ENCODE measurements at regions not wholly inside any gene's neighbourhood (a gene's known extent, or its start where the extent isn't known, plus 50 kb on each side); places are given as distances from the start of the nearest gene placed in this dataset.
A peak's percentile ranks its signal among the peaks of the same experiment; 100 is the strongest.

DNA sequence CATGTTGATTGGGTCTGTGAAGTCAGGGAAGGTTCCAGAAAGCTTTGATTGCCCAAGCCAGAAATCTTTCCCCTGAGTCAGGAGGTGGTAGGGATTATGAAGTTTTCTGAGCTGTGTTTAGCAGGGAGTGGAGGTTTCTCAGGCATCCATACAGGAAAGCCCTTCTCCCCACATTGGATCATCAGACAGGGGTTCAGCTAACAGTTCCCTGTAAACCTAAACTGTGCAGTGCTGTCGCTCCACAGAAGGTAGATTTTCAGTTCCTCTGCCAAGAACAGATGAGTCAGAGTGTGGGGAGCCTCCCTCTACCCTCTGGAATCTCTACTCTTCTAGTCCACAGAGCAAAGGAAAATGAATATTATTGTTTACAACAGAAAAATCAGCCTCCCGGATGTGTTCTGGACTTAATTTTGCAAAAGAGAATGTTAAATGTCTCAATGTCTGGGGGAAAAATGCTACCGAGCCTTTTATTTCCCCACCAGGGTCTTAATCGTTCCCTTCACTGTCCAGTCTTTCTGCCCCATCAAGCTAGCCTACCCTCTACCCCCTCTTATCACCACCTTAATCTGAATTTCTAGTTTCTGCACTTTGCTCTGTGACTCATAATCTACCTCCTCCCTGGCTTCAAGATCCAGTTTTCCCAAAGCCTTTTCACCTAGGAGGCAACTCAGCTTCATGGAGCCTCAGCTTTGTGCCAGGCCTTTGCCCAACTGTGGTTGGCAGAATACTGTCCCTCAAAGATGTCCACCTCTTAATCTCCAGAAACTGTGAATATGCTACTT is 355.6 kb downstream of the PRDM2 start:
- DNase-seq: no peak

DNA sequence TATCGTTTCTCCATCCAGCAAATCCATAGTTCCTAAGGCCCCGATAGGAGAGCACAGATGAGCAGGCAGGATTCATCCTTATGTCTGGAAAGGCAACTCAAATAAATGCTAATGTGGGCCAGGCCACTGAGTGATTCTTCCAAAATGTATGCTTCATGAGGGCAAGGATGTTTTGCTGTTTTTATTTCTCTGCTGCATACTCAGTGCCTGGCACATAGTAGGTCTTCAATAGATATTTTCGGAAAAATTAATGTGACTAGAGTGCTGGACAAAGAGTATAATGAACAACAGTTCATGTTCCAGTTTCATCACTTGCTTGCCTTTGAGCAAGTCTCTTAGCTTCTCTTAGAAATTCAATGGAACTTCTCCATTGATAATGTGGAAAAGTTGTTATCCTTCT is 357.7 kb downstream of the PRDM2 start:
- DNase-seq: no peak

DNA sequence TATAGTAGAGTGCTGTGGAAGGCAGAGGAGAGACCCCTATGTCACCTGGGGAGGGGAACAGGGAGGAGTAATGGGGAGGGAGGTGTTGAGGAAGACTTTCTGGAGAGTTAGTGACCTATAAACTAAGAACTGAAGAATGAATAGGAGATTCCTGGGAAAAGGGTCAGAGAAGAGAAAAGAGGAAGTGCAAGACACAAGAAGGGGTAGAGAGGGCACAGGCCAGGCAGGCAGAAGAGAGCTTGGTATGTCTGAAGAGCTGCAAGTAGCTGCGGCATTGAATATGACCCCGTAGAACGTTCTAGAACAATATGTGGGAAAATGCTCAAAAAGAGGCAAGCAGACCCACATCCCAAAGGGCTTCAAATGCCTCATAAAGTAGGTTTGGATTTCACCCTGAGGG is 361.2 kb downstream of the PRDM2 start:
- DNase-seq: no peak

DNA sequence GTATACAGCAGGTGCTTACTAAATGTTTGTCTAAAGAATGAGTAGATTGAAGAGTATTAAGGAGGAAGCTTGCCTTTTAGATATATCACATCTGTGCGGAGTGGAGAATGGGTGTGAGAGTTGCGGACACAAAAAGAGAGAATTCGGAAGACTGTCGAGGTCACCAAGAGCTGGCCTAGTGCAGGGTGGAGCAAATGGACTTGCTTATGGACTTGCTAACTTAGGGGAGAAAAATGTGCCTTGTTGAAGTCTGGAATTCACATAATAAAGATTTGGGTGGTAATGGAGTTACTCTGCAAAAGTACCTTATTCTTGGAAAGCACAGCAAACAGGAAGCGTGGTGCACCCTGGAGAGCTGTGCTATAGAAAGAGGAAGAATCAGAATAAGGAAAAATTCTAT is 361.7 kb downstream of the PRDM2 start:
- no peak for DNase-seq

DNA sequence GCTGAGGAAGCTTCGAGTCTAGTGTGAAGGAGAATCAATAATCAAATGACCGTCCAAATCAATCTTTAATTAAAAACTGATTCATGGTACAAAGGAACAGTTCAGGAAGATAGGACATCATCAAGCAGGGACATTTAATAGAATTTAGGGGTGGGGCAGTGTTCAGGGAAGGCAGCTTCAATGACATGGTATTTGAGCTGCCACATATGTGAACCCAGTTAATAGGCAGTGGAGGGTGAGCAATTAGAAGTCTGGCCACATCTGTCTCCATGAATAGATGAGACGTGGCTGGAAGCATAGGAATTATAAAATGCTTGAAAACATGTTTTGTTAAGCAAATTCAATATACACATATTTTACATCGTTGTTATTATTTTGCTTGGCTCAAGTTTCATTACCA is 362.7 kb downstream of the PRDM2 start:
- DNase-seq: no peak

DNA sequence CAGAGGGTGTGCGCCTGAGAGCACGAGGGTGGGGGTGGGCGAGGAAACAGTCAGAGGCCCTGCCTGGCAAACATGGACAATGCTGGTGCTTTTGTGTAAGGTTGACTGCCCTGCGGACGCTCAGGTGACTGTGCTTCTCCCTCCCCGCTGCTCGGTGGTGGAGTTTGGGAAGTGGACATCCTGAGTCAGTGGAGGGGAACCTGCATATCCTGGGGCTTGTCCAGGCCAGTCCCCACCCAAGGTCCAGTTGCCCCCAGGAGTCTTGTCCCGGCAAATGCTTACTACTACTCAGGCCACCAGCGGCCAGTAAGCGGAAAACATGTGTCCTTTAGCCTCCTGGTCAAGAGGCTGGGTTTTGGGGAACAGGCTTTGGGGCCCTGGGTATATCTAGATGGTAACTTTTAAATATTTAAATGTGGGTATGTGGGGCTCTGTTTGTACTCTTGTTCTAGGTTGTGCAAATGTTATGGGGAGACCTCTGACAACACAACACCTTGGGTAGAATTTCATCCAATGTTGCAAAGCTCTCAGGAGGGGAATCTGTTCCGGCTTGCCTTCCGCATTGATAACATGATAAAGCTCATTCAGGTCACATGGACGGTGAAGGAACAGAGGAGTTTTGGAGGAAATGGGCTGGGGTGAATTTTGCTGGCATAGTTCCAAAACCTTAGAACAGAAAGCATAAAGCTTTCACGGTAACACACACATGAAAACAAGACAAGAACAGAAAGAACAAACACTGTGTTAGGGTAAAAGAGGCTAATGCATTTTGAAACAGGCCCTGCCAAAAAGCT is 364.9 kb downstream of the PRDM2 start:
- DNase-seq: no peak

DNA sequence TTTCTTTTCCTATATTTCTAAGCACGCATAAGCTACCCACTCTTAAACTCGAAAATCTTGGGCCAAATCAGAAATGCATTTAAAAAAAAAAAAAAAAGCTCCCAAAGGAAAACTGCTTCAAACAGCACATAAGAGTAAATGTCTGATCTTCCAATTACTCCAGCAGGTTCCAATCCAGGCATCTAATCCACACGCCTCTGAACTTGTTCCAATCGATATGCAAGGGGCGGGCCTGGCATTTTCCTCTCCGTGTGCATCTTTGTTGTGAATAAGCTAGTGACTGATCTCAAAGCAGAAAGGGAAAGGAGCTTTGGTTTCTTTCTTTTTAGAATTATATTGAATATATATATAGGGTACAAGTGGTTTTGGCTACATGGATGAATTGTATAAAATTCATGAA is 365.5 kb downstream of the PRDM2 start:
- DNase-seq: no peak

DNA sequence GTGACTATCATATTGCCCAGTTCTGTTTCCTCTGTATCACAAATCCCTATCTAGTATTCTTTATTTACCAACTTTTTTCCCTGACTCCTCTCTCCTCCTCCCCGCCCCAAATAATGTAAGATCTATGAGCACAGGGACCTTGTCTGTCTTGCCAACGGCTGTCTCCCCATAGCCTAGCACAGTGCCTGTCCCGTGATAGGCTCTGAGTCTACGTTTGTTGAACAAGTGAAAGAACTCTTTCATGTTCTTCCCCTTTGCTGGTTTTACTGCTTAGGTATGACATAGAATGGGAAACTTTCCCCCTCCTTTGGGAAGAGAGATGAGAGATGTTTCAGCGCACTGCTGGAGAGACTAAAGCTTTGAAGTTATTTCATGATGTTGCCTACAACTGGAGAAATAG is 367.0 kb downstream of the PRDM2 start:
- DNase-seq: no peak

DNA sequence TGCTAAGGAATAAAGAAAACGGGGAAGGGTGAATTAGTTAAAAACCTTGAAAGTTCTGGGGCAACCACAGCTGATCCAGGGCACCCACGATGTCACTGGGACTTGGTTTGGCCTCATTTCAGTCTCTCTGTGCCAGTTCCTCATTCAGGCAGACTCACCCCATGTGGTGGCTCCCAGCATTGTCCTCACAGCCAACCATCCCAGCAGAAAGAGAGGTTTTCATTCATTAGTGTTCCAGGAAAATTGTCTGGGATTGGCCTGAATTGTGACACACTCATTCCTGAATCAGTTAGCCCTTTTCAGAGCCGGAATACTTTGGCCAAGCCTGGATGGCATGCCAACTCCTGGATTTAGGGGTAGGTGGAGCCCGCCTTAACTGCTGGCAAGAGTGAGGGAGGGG is 367.7 kb downstream of the PRDM2 start:
- DNase-seq: no peak

DNA sequence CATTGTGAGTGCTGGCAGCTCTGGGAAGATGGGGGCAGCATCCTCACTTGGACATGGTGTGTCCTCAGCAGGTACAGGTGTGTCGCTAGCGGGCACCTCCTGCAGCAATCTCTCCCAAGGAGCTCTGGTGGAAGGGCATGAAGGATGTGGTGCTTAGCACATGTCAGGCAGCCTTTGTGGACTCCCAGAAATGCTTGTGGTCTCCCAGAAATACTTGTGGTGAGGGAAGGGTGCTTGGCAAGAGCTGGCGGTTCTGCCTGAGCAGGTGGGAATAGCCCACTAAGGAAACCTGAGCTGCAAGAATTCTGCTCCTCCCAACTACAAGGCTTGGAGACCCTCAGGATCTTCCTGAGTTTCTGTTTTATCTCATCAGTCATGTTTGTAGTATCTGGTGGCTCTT is 371.6 kb downstream of the PRDM2 start:
- DNase-seq: no peak

DNA sequence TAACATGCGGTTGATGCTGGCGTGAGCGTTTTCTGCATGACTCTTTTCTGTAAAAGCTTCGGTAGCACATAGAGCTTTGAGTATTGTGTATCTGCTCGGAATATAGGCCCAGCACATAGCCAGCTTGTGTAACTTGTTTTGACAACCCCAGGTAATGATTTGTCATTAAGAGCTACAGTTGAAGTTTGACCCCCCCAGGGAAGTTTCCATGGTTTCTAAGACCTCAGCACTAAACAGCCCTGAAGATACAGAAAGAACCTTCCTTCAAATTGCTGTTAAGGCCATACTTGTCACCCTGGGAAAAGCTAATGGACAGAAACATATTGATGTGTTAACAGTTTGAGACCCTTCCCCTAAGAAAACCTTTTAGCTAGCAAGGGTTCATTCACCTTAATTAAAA is 380.7 kb downstream of the PRDM2 start:
- no peak for DNase-seq

DNA sequence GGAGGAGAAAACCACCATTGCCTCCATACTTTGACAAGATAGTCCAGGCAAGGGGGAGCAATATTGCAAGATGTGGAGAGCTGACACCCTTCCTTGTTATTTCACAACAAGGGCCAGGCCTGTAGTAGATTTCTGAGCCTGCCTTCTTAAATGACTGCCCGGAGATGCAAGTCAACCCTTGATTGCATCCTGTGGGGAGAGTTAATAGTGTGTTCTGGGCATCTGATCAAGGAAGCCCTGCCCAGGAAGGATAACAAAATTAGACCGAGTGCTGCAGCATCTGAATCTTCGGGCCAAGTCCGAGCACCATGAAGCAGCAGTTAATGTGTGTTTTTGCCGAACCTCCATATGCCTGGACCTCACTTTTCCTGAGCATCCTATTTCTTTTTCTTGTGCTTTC is 382.3 kb downstream of the PRDM2 start:
- DNase-seq: no peak

DNA sequence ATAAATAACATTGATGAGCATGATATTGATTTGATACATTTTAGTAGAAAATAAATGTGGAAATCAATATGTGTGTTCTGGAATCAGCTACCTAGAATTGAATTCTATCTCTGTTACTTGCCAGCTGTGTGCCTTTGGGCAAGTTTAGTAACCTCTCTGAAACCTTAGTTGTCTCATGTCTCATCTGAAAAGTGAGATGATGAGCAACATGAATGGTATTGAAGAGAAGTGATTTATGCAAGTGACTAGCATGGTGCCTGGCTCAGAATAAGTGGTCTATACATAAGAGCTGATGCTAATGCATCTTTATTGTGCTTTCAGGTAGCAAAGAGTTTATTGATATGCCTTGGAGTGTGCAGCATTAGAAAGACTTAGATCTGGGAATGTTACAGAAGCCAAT is 383.3 kb downstream of the PRDM2 start:
- no peak for DNase-seq

DNA sequence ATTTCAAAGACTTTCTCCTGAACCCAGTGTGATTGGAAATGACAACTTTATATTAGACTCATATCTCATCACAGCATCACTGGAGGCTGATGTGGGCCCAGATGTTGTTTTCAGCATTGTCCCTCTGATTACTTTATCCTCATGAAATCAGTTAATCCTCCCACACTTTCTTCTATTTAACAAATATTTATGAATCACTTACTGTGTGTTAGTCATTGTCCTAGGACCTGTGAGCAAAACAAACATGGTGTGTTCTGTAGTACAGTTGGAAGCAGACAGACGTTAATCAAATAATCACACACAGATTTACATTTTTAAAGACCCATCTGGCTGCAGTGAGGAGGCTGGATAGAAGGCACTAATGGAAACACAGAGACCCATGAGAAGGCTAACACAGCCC is 383.7 kb downstream of the PRDM2 start:
- DNase-seq: no peak

DNA sequence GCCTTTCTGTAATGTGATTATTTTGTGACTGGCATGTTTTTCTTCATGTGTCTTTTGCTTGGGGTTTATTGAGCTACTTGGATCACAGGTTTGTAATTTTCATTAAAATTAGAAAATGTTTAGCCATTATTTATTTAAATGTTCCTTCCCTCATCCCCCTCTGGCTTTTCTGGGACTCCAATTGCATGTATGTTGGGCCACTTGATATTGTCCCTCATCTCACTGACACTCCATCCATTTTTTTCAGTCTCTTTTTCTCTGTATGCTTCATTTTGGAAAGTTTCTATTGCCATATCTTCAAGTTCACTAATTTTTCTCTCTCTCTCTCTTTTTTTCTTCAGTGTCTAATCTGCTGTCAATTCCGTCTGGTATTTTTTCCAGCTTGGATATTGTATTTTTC is 390.1 kb downstream of the PRDM2 start:
- DNase-seq: no peak

DNA sequence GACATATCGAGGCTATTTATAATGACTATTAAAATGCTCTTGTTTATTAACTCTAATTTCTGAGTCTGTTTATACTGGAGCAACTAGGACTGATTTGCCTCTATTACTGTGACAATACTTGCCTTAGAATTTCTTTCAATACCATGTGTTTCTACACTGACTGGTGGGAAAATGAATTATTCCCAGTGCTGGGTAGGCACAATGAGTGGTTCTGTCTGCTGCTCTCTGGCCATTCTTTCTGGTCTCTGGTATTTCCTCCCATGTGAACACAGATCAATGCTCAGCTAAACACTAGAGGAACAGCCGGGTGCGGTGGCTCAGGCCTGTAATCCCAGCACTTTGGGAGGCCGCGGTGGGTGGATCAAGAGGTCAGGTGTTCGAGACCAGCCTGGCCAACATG is 390.5 kb downstream of the PRDM2 start:
- no peak for DNase-seq

DNA sequence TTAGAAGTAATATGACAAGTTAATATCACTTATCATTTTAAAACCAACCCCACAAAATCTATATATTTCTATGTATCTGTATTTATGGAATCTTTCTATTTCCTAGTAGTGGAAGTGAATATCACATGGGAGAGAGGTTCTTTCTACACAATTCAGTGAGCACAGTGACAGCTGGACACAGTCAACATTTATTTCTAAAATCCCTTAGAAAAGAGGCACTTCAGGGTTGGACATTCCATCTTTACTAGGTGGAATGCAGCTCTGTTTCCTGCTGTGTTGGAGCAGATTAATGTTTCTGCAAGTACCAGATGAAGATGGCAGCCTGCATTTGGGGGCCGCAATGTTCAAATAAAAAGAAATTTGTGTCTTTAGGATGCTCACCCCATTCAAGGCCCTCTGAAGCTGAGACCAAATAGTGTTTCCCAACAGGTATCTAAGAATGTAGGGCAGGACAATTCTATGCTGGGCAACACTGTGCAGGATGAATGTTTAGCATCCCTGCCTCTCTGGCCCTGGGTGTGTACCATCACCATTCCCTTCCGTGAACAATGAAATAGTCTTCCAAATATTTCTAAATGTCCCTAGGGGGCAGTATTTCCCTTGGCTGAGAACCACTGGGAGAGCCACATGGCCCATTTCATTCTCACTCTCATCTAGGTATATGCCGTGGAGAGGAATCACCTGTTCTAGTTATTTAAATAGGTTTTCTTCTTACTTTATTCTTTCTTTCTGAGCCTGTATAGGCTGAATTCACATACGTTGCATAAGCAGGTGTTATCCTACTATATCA is 394.8 kb downstream of the PRDM2 start:
- peak in 1 of 2 experiments; percentile 3 for DNase-seq

DNA sequence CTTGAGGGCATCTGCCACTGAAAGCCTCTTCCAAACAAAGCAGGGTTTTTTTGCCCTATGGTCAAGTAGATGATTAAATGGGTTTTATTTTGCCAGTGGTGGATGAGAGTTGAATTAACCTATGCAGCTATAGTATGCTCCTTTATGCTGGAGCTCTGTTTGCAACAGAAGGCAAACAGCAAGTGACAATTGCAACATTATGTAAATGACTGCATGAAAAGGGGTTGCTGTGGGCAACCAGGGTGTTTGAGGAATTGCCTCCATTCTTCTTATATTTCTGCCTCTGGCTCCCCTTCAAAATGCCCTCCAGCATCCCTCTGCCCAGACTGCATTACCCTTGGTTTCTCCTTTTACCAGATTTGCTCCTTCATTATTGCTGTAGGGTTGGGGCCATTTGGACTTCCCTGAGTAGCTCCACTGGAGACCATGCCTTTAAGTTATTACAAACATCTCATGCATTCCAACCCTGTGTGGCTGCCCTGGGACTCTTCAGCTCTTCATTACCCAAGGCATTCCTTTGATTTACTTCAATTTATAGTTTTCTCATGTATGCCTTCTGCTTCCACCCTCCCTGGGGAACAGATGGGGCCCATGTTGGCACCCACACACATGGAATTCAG is 398.4 kb downstream of the PRDM2 start:
- no peak for DNase-seq

DNA sequence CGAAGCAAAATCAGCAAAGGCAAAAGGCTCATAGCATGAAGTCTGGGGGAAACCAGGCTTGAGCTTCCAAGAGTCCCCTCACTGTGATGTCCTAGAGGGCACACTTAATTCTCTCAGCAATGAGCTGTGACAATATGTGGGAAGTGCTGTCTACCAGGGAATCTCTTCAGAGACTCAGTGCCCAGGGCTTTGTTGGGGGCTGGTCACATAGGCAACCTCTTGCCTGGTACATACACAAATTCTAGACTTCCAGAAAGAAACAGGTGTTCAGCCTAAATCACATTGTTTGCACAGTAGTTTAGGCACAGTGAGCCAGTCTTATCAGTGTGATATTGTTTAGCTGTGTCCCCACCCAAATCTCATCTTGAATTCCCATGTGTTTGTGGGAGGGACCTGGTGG is 400.5 kb downstream of the PRDM2 start:
- no peak for DNase-seq

DNA sequence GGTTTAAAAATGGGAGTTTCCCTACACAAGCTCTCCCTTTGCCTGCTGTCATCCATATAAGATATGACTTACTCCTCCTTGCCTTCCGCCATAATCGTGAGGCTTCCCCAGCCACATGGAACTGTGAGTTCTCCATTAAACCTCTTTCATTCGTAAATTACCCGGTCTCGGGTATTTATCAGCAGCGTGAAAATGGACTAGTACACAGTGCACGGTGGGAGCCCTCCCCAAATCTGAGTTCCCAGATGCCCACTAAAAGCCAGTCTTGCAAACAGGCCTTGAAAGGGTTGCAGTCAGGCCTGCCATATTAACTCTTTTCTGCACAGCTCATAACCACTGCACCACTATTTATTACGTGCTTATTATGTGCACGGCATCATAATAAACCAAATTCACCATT is 400.9 kb downstream of the PRDM2 start:
- DNase-seq: no peak

DNA sequence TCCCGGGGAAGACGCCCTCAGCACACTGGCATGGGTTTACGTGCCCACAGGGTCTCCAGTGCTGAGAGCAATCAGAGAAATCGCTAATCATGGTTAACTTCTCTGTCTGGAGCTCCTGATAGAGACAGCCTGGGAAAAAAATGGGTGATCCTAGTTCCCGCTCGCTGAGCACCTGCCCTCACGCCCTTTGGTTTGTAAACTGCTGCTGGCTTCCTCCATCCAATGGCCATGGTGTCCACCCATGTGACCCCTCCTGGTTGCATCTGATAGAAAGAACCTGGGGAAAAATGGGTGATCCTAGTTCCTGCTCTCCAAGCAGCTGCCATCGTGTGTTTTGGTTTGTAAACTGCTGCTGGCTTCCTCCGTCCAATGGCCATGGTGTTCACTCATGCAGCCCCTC is 402.2 kb downstream of the PRDM2 start:
- no peak for DNase-seq

DNA sequence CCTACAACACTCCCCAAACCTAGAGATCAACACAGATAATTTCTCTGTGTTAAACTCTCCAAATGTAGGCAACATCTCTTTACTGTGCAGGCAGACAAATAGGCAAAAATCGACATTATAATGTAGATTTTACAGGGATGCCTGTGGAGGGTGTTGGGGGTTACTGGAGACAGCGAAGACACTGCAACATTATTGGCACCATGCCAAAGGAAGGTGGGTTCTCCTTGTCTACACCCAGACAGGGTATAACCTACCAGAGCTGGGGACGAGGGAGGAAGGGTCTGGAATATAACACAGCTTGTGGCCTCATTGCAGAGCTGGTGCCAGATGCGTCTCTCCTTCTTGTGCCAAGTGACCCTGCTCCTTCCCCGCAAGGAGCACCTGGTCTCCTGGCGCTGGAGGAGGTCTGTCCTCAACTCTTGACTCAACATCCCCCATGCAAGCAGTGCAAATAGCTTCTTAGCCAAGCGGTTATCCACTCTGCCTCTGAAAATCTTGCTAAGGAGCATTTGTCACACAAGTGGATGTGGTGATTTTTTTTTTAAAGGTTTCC is 404.0 kb downstream of the PRDM2 start:
- no peak for DNase-seq

DNA sequence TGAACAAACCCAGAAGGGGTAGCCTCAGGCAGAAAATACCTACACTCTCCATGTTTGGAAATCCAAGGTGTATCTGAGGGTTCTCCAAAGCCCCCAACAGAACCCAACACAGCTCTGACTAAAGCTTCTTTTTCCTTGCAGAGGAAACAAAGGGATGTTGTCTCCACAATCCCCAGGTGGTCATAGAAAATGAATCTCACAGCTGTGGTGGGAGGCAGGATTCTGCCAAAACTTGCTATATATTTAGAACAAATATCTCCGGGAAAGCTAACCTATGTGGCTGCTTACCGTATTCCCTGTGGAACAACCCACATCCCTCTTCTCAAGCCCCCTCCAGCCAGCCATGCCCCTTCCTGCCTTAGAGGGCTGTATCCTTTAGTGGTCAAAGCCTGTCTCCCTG is 406.1 kb downstream of the PRDM2 start:
- DNase-seq: no peak

Measured in NCI-H446 (cell line).